Kidney (tissue), 13 donors: ENCODE measurements at regions not wholly inside any gene's neighbourhood (a gene's known extent, or its start where the extent isn't known, plus 50 kb on each side); places are given as distances from the start of the nearest gene placed in this dataset.

Experiments
- DNase-seq, 5 donors: peaks; one replicate each; pipeline ENCODE4 v3.0.0-alpha.2; 2013 to 2020
- FAIRE-seq: peaks from 2 replicates; lab custom pipeline; 2012; peaks lifted over from hg19 to GRCh38; lab: Jason Lieb, UNC
- H3K27ac ChIP-seq, 2 donors: one replicate each; pipeline ENCODE4 v1.7.0; 2013; ENCODE audit warnings: low read depth in 2 of 2, low read length in 2 of 2, inconsistent platforms in 1 of 2
- H3K27me3 ChIP-seq: one replicate; pipeline ENCODE4 v1.7.1; 2013; ENCODE audit warnings: low read length, inconsistent platforms; ENCODE audit not compliant: control insufficient read depth, insufficient read depth
- H3K36me3 ChIP-seq, 3 donors: one replicate each; pipeline versions ENCODE4 v1.7.0 to v1.7.1; 2013; ENCODE audit warnings: low read length in 3 of 3, control low read depth in 1 of 3, inconsistent platforms in 1 of 3; ENCODE audit not compliant: insufficient read depth in 3 of 3, control insufficient read depth in 2 of 3
- H3K4me1 ChIP-seq, 3 donors: one replicate each; pipeline versions ENCODE4 v1.7.0 to v1.7.1; 2013; ENCODE audit warnings: low read length in 3 of 3, inconsistent platforms in 1 of 3, low read depth in 1 of 3; ENCODE audit not compliant: control insufficient read depth in 2 of 3, insufficient read depth in 2 of 3
- H3K4me3 ChIP-seq, 3 donors: one replicate each; pipeline versions ENCODE4 v1.7.0 to v1.8.1; 2013; ENCODE audit warnings: low read length in 3 of 3, control low read depth in 1 of 3, inconsistent platforms in 1 of 3
- H3K9ac ChIP-seq, 3 donors: one replicate each; pipeline versions ENCODE4 v1.7.0 to v1.7.1; 2013; ENCODE audit warnings: low read length in 3 of 3, control low read depth in 1 of 3, inconsistent platforms in 1 of 3
- H3K9me3 ChIP-seq, 3 donors: one replicate each; pipeline versions ENCODE4 v1.7.0 to v1.7.1; 2013; ENCODE audit warnings: low read length in 3 of 3, control low read depth in 1 of 3, inconsistent platforms in 1 of 3; ENCODE audit not compliant: control insufficient read depth in 2 of 3, insufficient read depth in 1 of 3
- intact Hi-C: fragments of 100-400 bp; cut with DNase I; formaldehyde crosslinking; loops from one replicate; pipeline ENCODE4 v1.11.1; 2022
- TF ChIP-seq, protein P1 (sequence below): IDR thresholded peaks from 3 replicates; pipeline ENCODE4 v1.5.1; 2012; ENCODE audit warnings: mild to moderate bottlenecking, moderate library complexity, borderline replicate concordance; ENCODE audit not compliant: insufficient read depth; ENCODE audit errors: extremely low read depth
- donor health status: control.
- donor health status: control.
- donor health status: control.
- donor health status: control.
- donor health status: control.
- donor health status: DM: yes; HTN: yes; CAD: no.
- donor health status: Normal renal cell carcinoma (clear cell type).

DNA sequence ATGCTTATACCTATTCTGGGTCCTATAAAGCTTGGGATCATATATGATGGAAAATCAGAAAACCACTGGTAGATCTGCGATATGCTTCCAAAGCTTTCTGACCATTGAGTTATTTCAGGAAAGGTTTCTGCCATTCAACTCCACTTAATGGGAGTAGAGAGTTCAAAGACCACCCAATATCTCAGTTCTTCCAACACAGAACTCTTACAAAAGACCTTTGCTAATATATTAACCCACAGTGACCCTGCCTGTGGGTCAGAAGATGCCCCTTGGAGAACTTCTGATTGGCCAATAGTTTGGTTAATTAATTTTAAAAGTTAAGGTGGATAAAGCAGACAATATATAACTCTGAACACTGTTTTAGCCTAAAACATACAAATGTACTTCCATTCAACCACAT, 213.0 kb downstream of the IPO8 start:
- DNase-seq (no peak), FAIRE-seq (no peak)
- Histone ChIP-seq H3K9ac (no peak overlapping the region), H3K27me3 (no peaks in the 10 kb centered on the region), H3K27ac (no peak overlapping the region), H3K4me3 (no peak overlapping the region), H3K4me1 (no peaks in the 10 kb centered on the region), H3K36me3 (no peaks in the 10 kb centered on the region), H3K9me3 (no peaks in the 10 kb centered on the region)
- intact Hi-C loops = no loop called here
- TF ChIP-seq, protein P1, sequence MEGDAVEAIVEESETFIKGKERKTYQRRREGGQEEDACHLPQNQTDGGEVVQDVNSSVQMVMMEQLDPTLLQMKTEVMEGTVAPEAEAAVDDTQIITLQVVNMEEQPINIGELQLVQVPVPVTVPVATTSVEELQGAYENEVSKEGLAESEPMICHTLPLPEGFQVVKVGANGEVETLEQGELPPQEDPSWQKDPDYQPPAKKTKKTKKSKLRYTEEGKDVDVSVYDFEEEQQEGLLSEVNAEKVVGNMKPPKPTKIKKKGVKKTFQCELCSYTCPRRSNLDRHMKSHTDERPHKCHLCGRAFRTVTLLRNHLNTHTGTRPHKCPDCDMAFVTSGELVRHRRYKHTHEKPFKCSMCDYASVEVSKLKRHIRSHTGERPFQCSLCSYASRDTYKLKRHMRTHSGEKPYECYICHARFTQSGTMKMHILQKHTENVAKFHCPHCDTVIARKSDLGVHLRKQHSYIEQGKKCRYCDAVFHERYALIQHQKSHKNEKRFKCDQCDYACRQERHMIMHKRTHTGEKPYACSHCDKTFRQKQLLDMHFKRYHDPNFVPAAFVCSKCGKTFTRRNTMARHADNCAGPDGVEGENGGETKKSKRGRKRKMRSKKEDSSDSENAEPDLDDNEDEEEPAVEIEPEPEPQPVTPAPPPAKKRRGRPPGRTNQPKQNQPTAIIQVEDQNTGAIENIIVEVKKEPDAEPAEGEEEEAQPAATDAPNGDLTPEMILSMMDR = no peak

DNA sequence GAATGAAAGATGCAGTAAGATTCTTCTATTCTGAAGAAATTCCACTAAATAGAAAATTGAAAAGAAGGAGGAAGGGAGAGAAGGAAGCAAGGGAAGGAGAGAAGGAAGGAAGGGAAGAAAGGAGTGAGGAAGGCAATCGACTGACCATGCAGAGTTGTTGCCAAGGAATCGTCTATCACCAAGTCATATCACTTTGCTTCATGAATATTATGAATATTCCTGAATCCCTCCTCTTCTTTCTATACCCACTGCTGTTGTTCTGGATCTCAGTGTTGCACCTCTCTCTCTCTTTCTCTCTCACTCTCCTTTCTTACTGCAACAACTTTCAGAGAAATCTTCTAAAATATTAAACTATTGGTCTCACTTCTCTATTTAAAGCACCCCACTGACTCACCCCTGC, 222.4 kb downstream of the IPO8 start:
- intact Hi-C loops = no loop called here
- no peak for FAIRE-seq
- DNase-seq = no peak
- Histone ChIP-seq H3K9me3 (peaks cover 0 to 3% (median 0%) of the 10 kb centered on the region in 3 donors), H3K4me3 (no peak overlapping the region), H3K27ac (no peak overlapping the region), H3K4me1 (no peaks in the 10 kb centered on the region), H3K36me3 (no peaks in the 10 kb centered on the region), H3K9ac (no peak overlapping the region), H3K27me3 (no peaks in the 10 kb centered on the region)
- TF ChIP-seq, protein P1 = no peak

DNA sequence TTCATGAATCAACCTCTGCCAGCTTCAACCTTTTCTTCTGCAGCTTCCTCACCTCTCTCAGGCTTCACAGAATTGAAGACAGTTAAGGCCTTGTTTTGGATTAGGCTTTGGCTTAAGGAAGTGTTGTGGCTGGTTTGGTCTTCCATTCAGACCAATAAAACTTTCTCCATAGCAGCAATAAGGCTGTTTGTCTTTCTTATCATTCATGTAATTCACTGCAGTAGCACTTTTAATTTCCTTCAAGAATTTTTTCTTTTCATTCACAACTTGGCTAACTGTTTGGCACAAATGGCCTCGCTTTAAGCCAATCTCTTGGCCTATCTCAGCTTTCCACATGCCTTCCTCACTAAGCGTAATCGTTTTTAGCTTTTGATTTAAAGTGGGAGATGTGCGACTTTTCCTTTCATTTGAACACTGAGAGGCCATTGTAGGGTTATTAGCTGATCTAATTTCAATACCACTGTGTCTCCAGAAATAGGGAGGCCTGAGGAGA, 229.5 kb downstream of the IPO8 start:
- Histone ChIP-seq H3K27me3 (no peaks in the 10 kb centered on the region), H3K9me3 (peaks cover 0 to 3% (median 0%) of the 10 kb centered on the region in 3 donors), H3K36me3 (no peaks in the 10 kb centered on the region), H3K27ac (no peak overlapping the region), H3K4me3 (no peak overlapping the region), H3K9ac (no peak overlapping the region), H3K4me1 (no peaks in the 10 kb centered on the region)
- no peak for FAIRE-seq
- TF ChIP-seq, protein P1 = no peak
- intact Hi-C loops = no loop called here
- no peak for DNase-seq

DNA sequence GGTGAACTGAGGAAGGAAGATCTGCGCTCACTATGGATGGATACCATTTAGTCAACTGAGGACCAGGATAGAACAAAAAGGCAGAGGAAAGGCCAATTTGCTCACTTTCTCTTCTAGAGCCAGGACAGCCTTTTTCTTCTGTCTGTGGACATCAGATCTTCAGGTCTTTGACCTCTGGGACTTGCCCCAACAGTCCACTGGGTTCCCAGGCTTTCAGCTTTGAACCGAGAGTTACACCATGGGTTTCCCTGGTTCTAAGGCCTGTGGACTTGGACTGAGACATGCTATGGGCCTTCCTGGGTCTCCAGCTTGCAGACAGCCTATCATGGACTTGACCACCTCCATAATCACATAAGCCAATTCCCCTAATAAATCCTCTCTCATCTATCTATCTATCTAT, 232.0 kb downstream of the IPO8 start:
- TF ChIP-seq, protein P1 = no peak

More for the DNA sequence above, 232.0 kb downstream of the IPO8 start:
- Histone ChIP-seq H3K9ac (no peak overlapping the region), H3K27ac (no peak overlapping the region), H3K27me3 (no peaks in the 10 kb centered on the region), H3K9me3 (no peaks in the 10 kb centered on the region), H3K4me3 (no peak overlapping the region), H3K4me1 (no peaks in the 10 kb centered on the region), H3K36me3 (no peaks in the 10 kb centered on the region)
- FAIRE-seq (no peak), DNase-seq (no peak)
- intact Hi-C loops = no loop called here
